Stimulated activated CD4-positive, alpha-beta T cell treated with anti-CD3 and anti-CD28 coated beads, Interleukin-12 subunit alpha, Interleukin-12 subunit beta, amount 100 ng/mL, for 4 hours (primary cell): ENCODE measurements at regions not wholly inside any gene's neighbourhood (a gene's known extent, or its start where the extent isn't known, plus 50 kb on each side); places are given as distances from the start of the nearest gene placed in this dataset.

Experiments
- DNase-seq: peaks from one replicate; pipeline ENCODE4 v3.0.0-alpha.2; 2020

DNA sequence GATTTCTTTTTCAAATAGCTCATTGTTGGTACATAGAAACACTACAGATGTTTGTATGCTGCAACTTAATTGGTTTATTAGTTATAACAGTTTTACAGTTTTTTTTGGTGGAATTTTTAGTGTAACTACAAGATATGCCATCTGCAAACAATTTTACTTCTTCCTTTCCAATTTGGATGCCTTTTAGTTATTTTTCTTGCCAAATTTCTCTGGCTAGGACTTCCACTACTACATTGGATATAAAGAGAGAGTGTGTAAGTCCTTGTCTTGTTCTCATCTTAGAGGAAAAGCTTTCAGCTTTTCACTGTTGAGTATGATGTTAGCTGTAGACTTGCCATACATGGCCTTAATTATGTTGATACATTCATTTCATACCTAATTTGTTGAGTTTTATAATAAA is 143.6 kb upstream of the EOMES start:
- DNase-seq, result no peak

DNA sequence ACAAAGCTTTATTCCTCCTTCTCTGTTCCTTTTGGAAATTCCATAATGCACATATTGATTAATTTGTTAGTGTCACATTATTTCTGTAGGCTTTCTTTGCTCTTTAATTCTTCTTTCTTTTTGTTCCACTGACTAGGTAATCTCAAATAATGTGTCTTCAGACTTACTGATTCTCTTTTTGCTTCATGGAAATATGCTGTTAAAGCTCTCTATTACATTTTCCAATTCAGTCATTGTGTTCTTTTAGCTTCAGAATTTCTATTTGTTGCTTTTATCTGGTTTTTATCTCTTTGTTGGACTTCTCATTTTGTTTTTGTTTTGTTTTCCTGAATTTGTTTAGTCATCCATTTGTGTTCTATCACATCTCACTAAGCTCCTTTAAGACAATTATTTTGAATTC is 147.0 kb upstream of the EOMES start:
- DNase-seq, result no peak

DNA sequence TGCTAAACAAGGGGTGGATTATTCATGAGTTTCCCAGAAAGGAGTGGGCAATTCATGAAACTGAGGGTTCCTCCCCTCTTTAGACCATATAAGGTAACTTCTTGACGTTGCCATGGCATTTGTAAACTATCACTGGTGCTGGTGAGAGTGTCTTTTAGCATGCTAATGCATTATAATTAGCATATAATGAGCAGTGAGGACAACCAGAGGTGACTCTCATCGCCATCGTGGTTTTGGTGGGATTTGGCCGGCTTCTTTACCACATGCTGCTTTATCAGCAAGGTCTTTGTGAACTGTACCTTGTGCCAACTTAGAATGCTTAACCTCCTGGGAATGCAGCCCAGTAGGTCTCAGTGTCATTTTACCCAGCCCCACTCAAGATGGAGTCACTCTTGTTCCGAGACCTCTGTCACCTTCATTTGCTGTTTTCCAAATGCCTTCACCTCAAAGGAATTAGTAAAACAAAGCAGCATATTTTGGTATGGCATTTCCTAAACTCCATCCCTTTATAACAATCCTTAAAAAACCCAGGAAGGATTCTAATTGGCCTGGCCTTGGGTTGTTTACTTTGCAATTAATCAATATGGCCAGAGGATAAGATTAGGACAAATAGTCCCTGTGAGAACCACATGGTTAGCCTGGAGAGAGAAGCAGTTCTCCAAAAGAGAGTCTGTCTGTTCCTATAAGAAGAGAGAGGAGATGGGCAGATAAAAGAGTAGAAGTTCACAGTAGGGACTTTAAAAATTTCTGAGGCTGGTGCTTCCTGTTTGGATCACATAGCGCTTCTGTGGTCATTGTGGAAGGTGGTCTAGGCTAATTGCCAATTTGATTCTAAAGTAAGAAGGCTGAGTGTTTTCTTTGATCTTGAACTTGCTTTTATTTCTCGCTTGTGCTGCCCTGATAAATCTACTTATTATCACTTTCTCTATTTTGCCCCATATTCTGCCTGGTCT is 155.2 kb upstream of the EOMES start:
- DNase-seq, result no peak

- DNase-seq, result no peak
Measured at GRCh38 chr3:27878014-27878383, 155.9 kb upstream of the EOMES start.

- no peak for DNase-seq
Measured at GRCh38 chr3:27880969-27881892, 159.1 kb upstream of the EOMES start.

- no peak for DNase-seq
Measured at GRCh38 chr3:27883266-27883665, 161.1 kb upstream of the EOMES start.

DNA sequence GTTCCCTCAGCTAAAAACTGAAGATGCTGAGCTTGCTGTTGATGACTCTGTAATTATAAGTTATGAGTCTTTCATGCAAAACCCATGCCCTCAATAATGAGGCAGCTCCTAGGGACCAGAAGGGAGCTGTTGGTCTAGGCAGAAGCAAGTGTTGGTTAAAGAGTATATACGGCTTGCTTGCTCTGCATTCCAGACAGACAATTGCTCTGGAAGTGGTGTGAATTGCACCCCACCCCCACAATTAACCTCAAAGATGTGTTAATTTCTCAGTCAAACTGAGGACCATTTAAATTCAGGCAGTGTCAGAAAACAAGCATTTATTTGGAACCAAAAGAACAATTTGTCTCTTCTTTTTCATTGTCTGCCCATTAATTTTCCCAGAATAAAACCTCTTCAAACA is 163.5 kb upstream of the EOMES start:
- no peak for DNase-seq

DNA sequence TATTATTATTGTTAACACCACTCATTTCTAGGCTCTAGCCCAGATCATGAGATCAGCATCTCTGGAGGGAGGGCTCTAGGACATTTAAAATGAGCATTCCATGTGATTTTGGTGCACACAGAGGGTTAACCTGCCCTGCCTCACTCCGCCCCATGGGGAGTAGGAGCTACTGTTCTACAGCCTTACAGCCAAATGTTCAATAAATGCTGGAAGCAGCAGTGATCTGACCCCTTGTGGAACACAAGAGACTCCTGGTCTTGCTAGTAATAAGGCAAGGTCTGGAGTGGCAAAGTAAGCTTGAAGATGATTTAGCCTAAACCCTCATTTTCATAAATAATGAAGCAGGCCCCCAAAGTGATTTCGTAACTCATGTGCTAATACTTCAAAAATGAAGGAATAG is 166.4 kb upstream of the EOMES start:
- no peak for DNase-seq

- no peak for DNase-seq
Measured at GRCh38 chr3:27889745-27890144, 167.6 kb upstream of the EOMES start.

DNA sequence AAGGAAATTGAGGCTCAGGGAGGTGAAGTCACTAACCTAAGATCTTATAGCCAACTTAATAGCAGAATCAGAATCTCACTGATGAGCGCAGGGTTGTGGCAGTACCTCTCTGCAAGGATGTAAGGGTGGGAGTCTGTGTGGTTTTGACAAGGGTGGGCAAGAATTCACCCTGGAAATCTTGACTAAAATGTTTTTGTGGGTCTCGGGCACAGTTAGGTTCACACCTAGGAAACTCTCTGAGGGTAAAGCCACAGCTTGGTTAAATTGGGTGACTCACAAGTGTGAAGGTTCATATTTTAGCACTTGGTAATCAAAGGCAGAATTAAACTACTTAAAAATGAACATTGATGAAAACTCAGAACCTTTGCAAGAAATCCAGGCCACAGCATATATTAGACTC is 178.2 kb upstream of the EOMES start:
- no peak for DNase-seq

DNA sequence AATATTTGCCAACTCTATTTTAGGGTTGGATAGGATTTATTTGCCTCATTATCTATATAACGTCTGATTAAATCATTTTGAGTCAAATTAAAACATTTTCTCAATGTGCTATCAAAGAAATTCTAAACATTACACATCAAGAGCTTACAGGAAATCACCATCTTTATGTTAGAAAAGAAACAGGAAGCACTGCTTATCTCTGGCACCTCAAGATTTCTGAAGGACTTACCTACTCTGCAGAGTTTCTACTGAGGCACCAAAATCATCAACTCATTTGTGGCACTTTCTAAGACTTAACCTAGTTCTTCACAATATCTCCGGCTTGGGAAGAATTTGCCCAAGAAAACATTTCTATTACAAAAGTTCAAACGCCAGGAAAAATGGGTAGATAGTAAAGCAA is 181.3 kb upstream of the EOMES start:
- DNase-seq, result no peak

GRCh38 chr3:27905625-27906024 is 183.5 kb upstream of the EOMES start:
- DNase-seq, result no peak

- DNase-seq, result no peak
Measured at GRCh38 chr3:27907148-27907547, 185.0 kb upstream of the EOMES start.

- no peak for DNase-seq
Measured at GRCh38 chr3:27907929-27908328, 185.8 kb upstream of the EOMES start.

DNA sequence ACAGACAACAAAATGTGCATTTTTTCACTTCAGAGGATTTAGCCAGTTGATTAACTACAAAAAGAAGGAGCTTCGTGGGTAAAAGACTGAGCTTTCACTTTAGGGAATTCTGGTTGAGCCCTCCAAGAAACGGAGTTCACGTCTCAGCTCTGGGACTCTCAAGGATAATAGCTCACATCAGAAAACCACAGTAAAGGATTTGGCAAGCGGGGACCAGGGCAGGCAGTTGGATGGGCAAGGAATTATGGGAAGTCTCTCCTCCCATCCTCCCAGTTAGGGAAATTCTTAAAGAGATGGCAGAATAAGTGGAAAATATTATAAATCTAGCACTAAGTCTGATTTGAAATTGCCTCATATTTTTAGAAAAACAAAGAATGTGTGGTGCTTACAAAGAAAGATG is 188.3 kb upstream of the EOMES start:
- DNase-seq, result no peak

DNA sequence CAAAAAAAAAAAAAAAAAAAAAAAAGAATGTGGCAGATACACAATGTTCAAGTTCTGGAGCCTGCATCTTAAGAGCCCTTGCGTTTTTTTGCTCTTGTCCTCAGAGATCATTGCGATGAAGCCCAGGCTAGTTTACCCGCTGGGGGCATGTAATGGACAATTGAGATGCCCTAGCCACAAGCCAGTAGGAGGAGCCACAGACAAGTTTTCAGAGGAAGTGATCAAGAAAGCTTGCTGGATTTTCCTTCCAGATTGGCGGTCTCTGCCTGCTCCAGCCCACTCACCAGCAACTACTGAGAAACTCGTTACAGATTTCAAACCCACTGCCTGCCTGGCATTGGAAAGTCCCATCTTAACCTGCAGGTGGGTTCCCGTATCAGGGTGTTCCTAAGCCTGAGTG is 192.1 kb upstream of the EOMES start:
- no peak for DNase-seq

- DNase-seq, result no peak
Measured at GRCh38 chr3:27923349-27924068, 201.4 kb upstream of the EOMES start.

GRCh38 chr3:27927882-27928281 is 205.8 kb upstream of the EOMES start:
- DNase-seq, result no peak

GRCh38 chr3:27930052-27930602 is 208.0 kb upstream of the EOMES start:
- DNase-seq, result no peak

GRCh38 chr3:27935492-27935891 is 213.4 kb upstream of the EOMES start:
- no peak for DNase-seq

- DNase-seq, result no peak
Measured at GRCh38 chr3:27939521-27939920, 217.4 kb upstream of the EOMES start.

DNA sequence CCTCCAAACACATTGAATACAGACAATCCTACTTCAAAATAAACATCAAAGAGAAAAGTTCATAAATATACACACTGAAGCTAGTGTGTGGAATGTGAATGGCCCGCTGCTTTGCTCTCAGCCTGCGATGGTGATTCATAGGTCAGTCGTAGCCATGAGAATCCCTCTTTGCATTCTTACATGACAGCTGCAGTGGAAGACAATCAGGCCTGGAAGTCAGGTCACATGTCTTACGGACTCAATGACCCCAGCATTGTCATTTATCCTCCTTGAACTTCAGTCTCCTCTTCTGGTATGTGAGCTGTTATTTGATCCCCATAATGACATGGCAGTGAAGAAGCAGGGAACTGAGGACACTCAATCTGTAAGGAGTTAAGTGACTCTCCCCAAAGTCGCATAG is 217.8 kb upstream of the EOMES start:
- DNase-seq, result no peak

GRCh38 chr3:27943106-27943505 is 221.0 kb upstream of the EOMES start:
- no peak for DNase-seq
